SK-N-MC (cell line): ENCODE measurements at regions not wholly inside any gene's neighbourhood (a gene's known extent, or its start where the extent isn't known, plus 50 kb on each side); places are given as distances from the start of the nearest gene placed in this dataset.

Source experiments
- EZH2 ChIP-seq: fragments of 200-600 bp; sonication (generic); IDR thresholded peaks from one replicate; pipeline ENCODE4 v1.6.1; 2017; ENCODE audit warnings: antibody characterized with exemption
- POLR2AphosphoS5 ChIP-seq: IDR thresholded peaks from 2 replicates; pipeline ENCODE4 v1.6.1; 2012; ENCODE audit warnings: mild to moderate bottlenecking, low read depth, low read length, borderline replicate concordance

DNA sequence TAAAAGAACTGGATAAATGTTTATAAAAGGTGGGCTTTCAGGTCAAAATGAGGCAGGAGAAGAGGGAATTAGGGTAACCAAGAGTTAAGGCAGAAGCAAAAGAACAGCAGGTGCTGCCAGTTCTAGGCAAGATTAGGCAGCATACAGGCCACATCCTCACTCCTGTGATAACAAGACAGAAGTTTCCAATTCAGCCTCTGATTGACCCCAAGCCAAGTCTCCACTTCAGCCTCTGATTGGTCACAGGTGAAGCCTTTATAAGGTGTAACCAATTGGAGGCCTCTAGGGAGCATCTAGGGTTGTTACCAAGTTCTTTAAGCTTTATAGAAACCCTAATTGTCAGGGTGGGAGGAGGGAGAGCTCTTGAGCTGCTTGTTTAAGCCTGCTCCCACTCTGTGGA is 160.8 kb downstream of the MATN1 start:
- TF ChIP-seq EZH2 (no peak), POLR2AphosphoS5 (no peak)
